H9 (cell line): ENCODE measurements at regions not wholly inside any gene's neighbourhood (a gene's known extent, or its start where the extent isn't known, plus 50 kb on each side); places are given as distances from the start of the nearest gene placed in this dataset.

Experiments used
- DNase-seq: peaks from one replicate; pipeline ENCODE4 v3.0.0-alpha.2; 2017
- H2AFZ ChIP-seq: one replicate; pipeline ENCODE4 v1.6.1; 2013; ENCODE audit warnings: mild to moderate bottlenecking, low read length, control low read depth, moderate library complexity
- H2AK5ac ChIP-seq: 2 replicates; pipeline ENCODE4 v1.6.1; 2013; ENCODE audit warnings: low read length, control low read depth, mixed read lengths; ENCODE audit not compliant: insufficient read length
- H2BK120ac ChIP-seq: one replicate; pipeline ENCODE4 v1.6.1; 2013; ENCODE audit warnings: low read depth, mild to moderate bottlenecking, low read length, control low read depth, inconsistent platforms; ENCODE audit not compliant: poor library complexity, severe bottlenecking
- H2BK12ac ChIP-seq: 2 replicates; pipeline ENCODE4 v1.6.1; 2013; ENCODE audit warnings: low read length, control low read depth, mixed read lengths, low read depth; ENCODE audit not compliant: insufficient read length
- H2BK15ac ChIP-seq: 2 replicates; pipeline ENCODE4 v1.6.1; 2013; ENCODE audit warnings: low read depth, low read length, control low read depth
- H2BK20ac ChIP-seq: one replicate; pipeline ENCODE4 v1.6.1; 2013; ENCODE audit warnings: low read depth, mild to moderate bottlenecking, low read length, control low read depth, inconsistent platforms; ENCODE audit not compliant: poor library complexity, severe bottlenecking
- H2BK5ac ChIP-seq: 2 replicates; pipeline ENCODE4 v1.6.1; 2013; ENCODE audit warnings: low read length, control low read depth, mixed read lengths; ENCODE audit not compliant: insufficient read length
- H3K14ac ChIP-seq: 2 replicates; pipeline ENCODE4 v1.6.1; 2013; ENCODE audit warnings: low read length, control low read depth; ENCODE audit not compliant: insufficient read depth
- H3K18ac ChIP-seq: 2 replicates; pipeline ENCODE4 v1.6.1; 2013; ENCODE audit warnings: low read depth, mild to moderate bottlenecking, mixed read lengths, low read length, control low read depth; ENCODE audit not compliant: insufficient read length
- H3K23ac ChIP-seq: 2 replicates; pipeline ENCODE4 v1.6.1; 2013; ENCODE audit warnings: low read length, control low read depth, mixed read lengths, low read depth; ENCODE audit not compliant: insufficient read length
- H3K23me2 ChIP-seq: 2 replicates; pipeline ENCODE4 v1.6.1; 2013; ENCODE audit warnings: low read depth, mild to moderate bottlenecking, mixed read lengths, low read length, control low read depth; ENCODE audit not compliant: insufficient read length, poor library complexity, severe bottlenecking
- H3K27ac ChIP-seq: 2 replicates; pipeline ENCODE4 v1.5.1; 2013; ENCODE audit warnings: low read length, control low read depth, mixed read lengths, low read depth; ENCODE audit not compliant: insufficient read length
- H3K27me3 ChIP-seq: 2 replicates; pipeline ENCODE4 v1.6.1; 2013; ENCODE audit warnings: low read length, control low read depth, inconsistent platforms; ENCODE audit not compliant: insufficient read depth
- H3K4ac ChIP-seq: 2 replicates; pipeline ENCODE4 v1.6.1; 2013; ENCODE audit warnings: low read depth, mild to moderate bottlenecking, control low read depth, inconsistent platforms, low read length, moderate library complexity
- H3K4me1 ChIP-seq: 2 replicates; pipeline ENCODE4 v1.6.1; 2013; ENCODE audit warnings: low read length, control low read depth, inconsistent platforms; ENCODE audit not compliant: insufficient read depth
- H3K4me2 ChIP-seq: 2 replicates; pipeline ENCODE4 v1.6.1; 2013; ENCODE audit warnings: low read length, control low read depth, mixed read lengths; ENCODE audit not compliant: insufficient read length, insufficient read depth
- H3K56ac ChIP-seq: 2 replicates; pipeline ENCODE4 v1.6.1; 2013; ENCODE audit warnings: low read depth, mild to moderate bottlenecking, mixed read lengths, low read length, control low read depth; ENCODE audit not compliant: insufficient read length
- H3K79me1 ChIP-seq: 2 replicates; pipeline ENCODE4 v1.6.1; 2013; ENCODE audit warnings: low read depth, mild to moderate bottlenecking, moderate library complexity, low read length, control low read depth, inconsistent platforms; ENCODE audit not compliant: insufficient read depth, poor library complexity, severe bottlenecking
- H3K79me2 ChIP-seq: 2 replicates; pipeline ENCODE4 v1.6.1; 2013; ENCODE audit warnings: low read length, control low read depth, inconsistent platforms; ENCODE audit not compliant: insufficient read depth
- H3K9ac ChIP-seq: 2 replicates; pipeline ENCODE4 v1.6.1; 2013; ENCODE audit warnings: low read length, control low read depth, mixed read lengths; ENCODE audit not compliant: insufficient read length; ENCODE audit errors: extremely low read depth
- H3K9me3 ChIP-seq: one replicate; pipeline ENCODE4 v1.6.1; 2013; ENCODE audit warnings: low read depth, low read length, inconsistent platforms; ENCODE audit not compliant: control insufficient read depth
- H3T11ph ChIP-seq: one replicate; pipeline ENCODE4 v1.6.1; 2013; ENCODE audit warnings: mild to moderate bottlenecking, low read length, control low read depth, inconsistent platforms
- H4K20me1 ChIP-seq: one replicate; pipeline ENCODE4 v1.6.1; 2013; ENCODE audit not compliant: control insufficient read depth, insufficient read length, insufficient read depth
- H4K5ac ChIP-seq: 2 replicates; pipeline ENCODE4 v1.6.1; 2013; ENCODE audit warnings: low read depth, mild to moderate bottlenecking, mixed read lengths, low read length, control low read depth; ENCODE audit not compliant: insufficient read length
- H4K8ac ChIP-seq: replicated peaks from 2 replicates; pipeline ENCODE4 v1.6.1; 2013; ENCODE audit warnings: low read length, control low read depth, mixed read lengths, low read depth; ENCODE audit not compliant: insufficient read length
- H4K91ac ChIP-seq: 2 replicates; pipeline ENCODE4 v1.6.1; 2013; ENCODE audit warnings: low read depth, mild to moderate bottlenecking, moderate library complexity, mixed read lengths, low read length, control low read depth; ENCODE audit not compliant: insufficient read length
- H3K27ac Mint-ChIP-seq, 3 experiments: 2 replicates in 2 of 3; 3 replicates in 1 of 3; pipeline ENCODE4 v1.8.0; 2020 to 2021; ENCODE audit warnings: mixed read lengths in 3 of 3, mild to moderate bottlenecking in 1 of 3, moderate library complexity in 1 of 3
- H3K27me3 Mint-ChIP-seq: 2 replicates; pipeline ENCODE4 v1.8.0; 2021; ENCODE audit warnings: low read depth, mild to moderate bottlenecking, moderate library complexity, mixed read lengths
- H3K36me3 Mint-ChIP-seq, 3 experiments: 2 replicates in 2 of 3; 3 replicates in 1 of 3; pipeline ENCODE4 v1.8.0; 2020 to 2021; ENCODE audit warnings: low read depth in 3 of 3, mixed read lengths in 3 of 3; ENCODE audit not compliant: insufficient read depth in 1 of 3
- H3K4me1 Mint-ChIP-seq, 2 experiments: 2 replicates each; pipeline ENCODE4 v1.8.0; 2020; ENCODE audit warnings: mixed read lengths in 2 of 2
- H3K4me3 Mint-ChIP-seq, 2 experiments: 2 replicates in 1 of 2; 3 replicates in 1 of 2; pipeline ENCODE4 v1.8.0; 2020 to 2021; ENCODE audit warnings: mild to moderate bottlenecking in 2 of 2, mixed read lengths in 2 of 2, moderate library complexity in 1 of 2
- H3K9me3 Mint-ChIP-seq, 2 experiments: 2 replicates in 1 of 2; 3 replicates in 1 of 2; pipeline ENCODE4 v1.8.0; 2020; ENCODE audit warnings: mild to moderate bottlenecking in 2 of 2, mixed read lengths in 2 of 2, moderate library complexity in 1 of 2
- TF ChIP-seq, protein P1 (sequence below): fragments of 200-600 bp; sonication (generic); conservative IDR thresholded peaks from 3 replicates; pipeline ENCODE4 v1.8.0; 2021; ENCODE audit warnings: antibody characterized with exemption, mild to moderate bottlenecking

DNA sequence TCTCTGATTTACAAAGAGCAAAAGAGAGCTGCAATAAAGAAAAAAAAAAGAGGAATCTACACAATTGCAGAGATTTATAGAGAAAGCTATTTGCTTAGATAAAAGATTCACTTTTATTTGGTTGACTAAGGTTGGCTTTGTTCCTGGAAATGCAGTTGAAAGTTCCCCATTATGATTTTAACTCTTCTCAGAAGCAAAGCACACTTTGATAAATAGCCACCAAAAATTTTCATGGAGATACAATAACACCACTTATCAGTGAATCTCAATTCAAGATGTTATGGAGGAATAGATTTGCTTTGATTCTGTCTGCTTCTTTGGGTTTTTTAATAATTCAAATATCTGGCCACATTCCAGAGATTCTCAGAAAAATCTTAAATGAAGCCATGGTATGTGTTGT lies 88.5 kb upstream of the ANO3 start:
- H3K27me3 Mint-ChIP-seq: no peaks in the 10 kb centered on the region

More for the DNA sequence above, 88.5 kb upstream of the ANO3 start:
- no peaks in the 10 kb centered on the region for H3K27me3 ChIP-seq
- Mint-ChIP-seq H3K36me3 (peaks cover 0 to 2% (median 0%) of the 10 kb centered on the region in 3 experiments; a peak in 2 of 7 replicates), H3K4me3 (no peak overlapping the region), H3K27ac (no peak overlapping the region; a peak in 1 of 7 replicates), H3K4me1 (no peaks in the 10 kb centered on the region; a peak in 1 of 4 replicates), H3K9me3 (peaks cover 0 to 2% of the 10 kb centered on the region in 2 experiments; a peak in 1 of 5 replicates)
- no peak overlapping the region for H3K4ac ChIP-seq
- H4K8ac ChIP-seq: no peak overlapping the region
- H4K20me1 ChIP-seq: no peaks in the 10 kb centered on the region
- H3K79me1 ChIP-seq: no peaks in the 10 kb centered on the region
- no peak overlapping the region for H3K56ac ChIP-seq
- H3K23me2 ChIP-seq: no peaks in the 10 kb centered on the region
- H3K9me3 ChIP-seq: no peaks in the 10 kb centered on the region
- H2AFZ ChIP-seq: no peak overlapping the region
- no peak overlapping the region for H2BK5ac ChIP-seq
- H2BK12ac ChIP-seq: no peak overlapping the region
- H3K9ac ChIP-seq: no peak overlapping the region
- H3K14ac ChIP-seq: no peak overlapping the region
- H2BK20ac ChIP-seq: no peak overlapping the region
- no peaks in the 10 kb centered on the region for H3K79me2 ChIP-seq
- H4K5ac ChIP-seq: no peak overlapping the region
- H4K91ac ChIP-seq: no peak overlapping the region
- no peak for DNase-seq
- H3K27ac ChIP-seq: no peak overlapping the region
- H3K23ac ChIP-seq: no peak overlapping the region
- H3T11ph ChIP-seq: no peak overlapping the region
- no peak overlapping the region for H2BK15ac ChIP-seq
- H3K18ac ChIP-seq: no peak overlapping the region
- H2BK120ac ChIP-seq: no peak overlapping the region
- H2AK5ac ChIP-seq: no peak overlapping the region
- TF ChIP-seq, protein P1, sequence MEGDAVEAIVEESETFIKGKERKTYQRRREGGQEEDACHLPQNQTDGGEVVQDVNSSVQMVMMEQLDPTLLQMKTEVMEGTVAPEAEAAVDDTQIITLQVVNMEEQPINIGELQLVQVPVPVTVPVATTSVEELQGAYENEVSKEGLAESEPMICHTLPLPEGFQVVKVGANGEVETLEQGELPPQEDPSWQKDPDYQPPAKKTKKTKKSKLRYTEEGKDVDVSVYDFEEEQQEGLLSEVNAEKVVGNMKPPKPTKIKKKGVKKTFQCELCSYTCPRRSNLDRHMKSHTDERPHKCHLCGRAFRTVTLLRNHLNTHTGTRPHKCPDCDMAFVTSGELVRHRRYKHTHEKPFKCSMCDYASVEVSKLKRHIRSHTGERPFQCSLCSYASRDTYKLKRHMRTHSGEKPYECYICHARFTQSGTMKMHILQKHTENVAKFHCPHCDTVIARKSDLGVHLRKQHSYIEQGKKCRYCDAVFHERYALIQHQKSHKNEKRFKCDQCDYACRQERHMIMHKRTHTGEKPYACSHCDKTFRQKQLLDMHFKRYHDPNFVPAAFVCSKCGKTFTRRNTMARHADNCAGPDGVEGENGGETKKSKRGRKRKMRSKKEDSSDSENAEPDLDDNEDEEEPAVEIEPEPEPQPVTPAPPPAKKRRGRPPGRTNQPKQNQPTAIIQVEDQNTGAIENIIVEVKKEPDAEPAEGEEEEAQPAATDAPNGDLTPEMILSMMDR: no peak
- H3K4me1 ChIP-seq: no peaks in the 10 kb centered on the region
- H3K4me2 ChIP-seq: no peak overlapping the region
